ENCODE measurements at regions not wholly inside any gene's neighbourhood (a gene's known extent, or its start where the extent isn't known, plus 50 kb on each side); places are given as distances from the start of the nearest gene placed in this dataset.

- DNase-seq: no peak
- H3K27me3 ChIP-seq (ENCODE audit: insufficient read depth, low read depth, severe bottlenecking): no peaks in the 10 kb centered on the region
These were observed 459.4 kb downstream of the ETNK1 start for GRCh38 chr12:23084236-23084995.

DNA sequence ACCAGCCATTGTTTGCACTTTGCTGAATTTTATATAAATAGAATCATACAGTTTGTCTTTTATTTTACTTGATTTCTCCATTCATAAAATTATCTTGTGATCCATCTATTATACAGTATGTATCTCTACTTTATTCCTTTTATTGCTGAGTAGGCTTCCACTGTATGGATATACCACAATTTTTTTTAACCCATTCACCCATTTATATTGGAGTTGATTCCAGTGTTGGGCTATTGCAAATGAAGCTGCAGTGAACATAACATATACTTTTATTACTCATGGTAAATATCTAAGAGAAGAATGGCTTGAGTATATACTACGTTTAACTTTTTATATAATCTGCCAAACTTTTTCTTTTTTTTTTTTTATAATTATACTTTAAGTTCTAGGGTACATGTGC, 463.6 kb downstream of the ETNK1 start:
- H3K36me3 ChIP-seq: no peaks in the 10 kb centered on the region
- no peaks in the 10 kb centered on the region for H3K27me3 ChIP-seq (ENCODE audit: insufficient read depth, low read depth, severe bottlenecking)
- no peaks in the 10 kb centered on the region for H3K9me3 ChIP-seq (ENCODE audit: severe bottlenecking)
- TF ChIP-seq, protein P1, sequence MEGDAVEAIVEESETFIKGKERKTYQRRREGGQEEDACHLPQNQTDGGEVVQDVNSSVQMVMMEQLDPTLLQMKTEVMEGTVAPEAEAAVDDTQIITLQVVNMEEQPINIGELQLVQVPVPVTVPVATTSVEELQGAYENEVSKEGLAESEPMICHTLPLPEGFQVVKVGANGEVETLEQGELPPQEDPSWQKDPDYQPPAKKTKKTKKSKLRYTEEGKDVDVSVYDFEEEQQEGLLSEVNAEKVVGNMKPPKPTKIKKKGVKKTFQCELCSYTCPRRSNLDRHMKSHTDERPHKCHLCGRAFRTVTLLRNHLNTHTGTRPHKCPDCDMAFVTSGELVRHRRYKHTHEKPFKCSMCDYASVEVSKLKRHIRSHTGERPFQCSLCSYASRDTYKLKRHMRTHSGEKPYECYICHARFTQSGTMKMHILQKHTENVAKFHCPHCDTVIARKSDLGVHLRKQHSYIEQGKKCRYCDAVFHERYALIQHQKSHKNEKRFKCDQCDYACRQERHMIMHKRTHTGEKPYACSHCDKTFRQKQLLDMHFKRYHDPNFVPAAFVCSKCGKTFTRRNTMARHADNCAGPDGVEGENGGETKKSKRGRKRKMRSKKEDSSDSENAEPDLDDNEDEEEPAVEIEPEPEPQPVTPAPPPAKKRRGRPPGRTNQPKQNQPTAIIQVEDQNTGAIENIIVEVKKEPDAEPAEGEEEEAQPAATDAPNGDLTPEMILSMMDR (IDR thresholded peaks at IDR 0.05; ENCODE audit: low read depth, low read length): no peak
- H3K27ac ChIP-seq: no peak overlapping the region
- no peak for DNase-seq
- H3K4me3 ChIP-seq (ENCODE audit: low read depth, low read length): no peak overlapping the region

More at GRCh38 chr12:23084236-23084995, 459.4 kb downstream of the ETNK1 start:
- TF ChIP-seq, protein P1 (IDR thresholded peaks at IDR 0.05; ENCODE audit: low read depth, low read length): no peak
- no peak overlapping the region for H3K27ac ChIP-seq
- H3K36me3 ChIP-seq: no peaks in the 10 kb centered on the region
- no peak overlapping the region for H3K4me3 ChIP-seq (ENCODE audit: low read depth, low read length)
- no peaks in the 10 kb centered on the region for H3K9me3 ChIP-seq (ENCODE audit: severe bottlenecking)

GRCh38 chr12:23093488-23093887, 468.5 kb downstream of the ETNK1 start:
- Histone ChIP-seq H3K4me3 (ENCODE audit: low read depth, low read length) (no peak overlapping the region), H3K36me3 (no peaks in the 10 kb centered on the region), H3K27ac (no peak overlapping the region), H3K9me3 (ENCODE audit: severe bottlenecking) (no peaks in the 10 kb centered on the region), H3K27me3 (ENCODE audit: insufficient read depth, low read depth, severe bottlenecking) (no peaks in the 10 kb centered on the region)
- TF ChIP-seq, protein P1 (IDR thresholded peaks at IDR 0.05; ENCODE audit: low read depth, low read length): no peak
- DNase-seq: no peak

DNA sequence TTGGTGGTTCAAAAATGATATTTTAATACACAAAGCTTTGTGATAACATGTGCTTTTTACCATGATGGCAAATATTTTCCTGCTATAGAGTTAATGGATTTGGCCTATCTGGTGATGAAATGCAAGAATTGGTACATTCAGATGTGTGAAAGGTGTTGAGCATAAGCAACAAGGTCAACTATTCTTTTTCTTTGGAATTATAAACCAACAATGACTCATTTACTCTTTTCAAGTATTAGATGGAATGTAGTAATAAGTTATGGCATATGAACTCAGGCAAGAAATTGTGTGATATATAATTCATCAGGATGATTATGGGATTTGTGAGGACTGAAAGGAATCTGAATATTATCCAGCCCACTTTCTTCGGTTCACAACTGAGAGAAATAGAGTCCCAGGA, 471.4 kb downstream of the ETNK1 start:
- no peaks in the 10 kb centered on the region for H3K9me3 ChIP-seq (ENCODE audit: severe bottlenecking)
- no peak overlapping the region for H3K4me3 ChIP-seq (ENCODE audit: low read depth, low read length)
- H3K27me3 ChIP-seq (ENCODE audit: insufficient read depth, low read depth, severe bottlenecking): no peaks in the 10 kb centered on the region
- TF ChIP-seq, protein P1 (IDR thresholded peaks at IDR 0.05; ENCODE audit: low read depth, low read length): no peak
- H3K36me3 ChIP-seq: no peaks in the 10 kb centered on the region
- no peak for DNase-seq
- H3K27ac ChIP-seq: no peak overlapping the region

- TF ChIP-seq, protein P1 (IDR thresholded peaks at IDR 0.05; ENCODE audit: low read depth, low read length): no peak
- Histone ChIP-seq H3K27me3 (ENCODE audit: insufficient read depth, low read depth, severe bottlenecking) (no peaks in the 10 kb centered on the region), H3K27ac (no peak overlapping the region), H3K36me3 (no peaks in the 10 kb centered on the region), H3K9me3 (ENCODE audit: severe bottlenecking) (no peaks in the 10 kb centered on the region), H3K4me3 (ENCODE audit: low read depth, low read length) (no peak overlapping the region)
- DNase-seq: no peak
These were observed 473.1 kb downstream of the ETNK1 start for GRCh38 chr12:23098110-23098509.

GRCh38 chr12:23098517-23098916, 473.5 kb downstream of the ETNK1 start:
- no peak for DNase-seq
- TF ChIP-seq, protein P1 (IDR thresholded peaks at IDR 0.05; ENCODE audit: low read depth, low read length): no peak
- no peak overlapping the region for H3K27ac ChIP-seq

More at GRCh38 chr12:23098517-23098916, 473.5 kb downstream of the ETNK1 start:
- no peaks in the 10 kb centered on the region for H3K36me3 ChIP-seq
- H3K27me3 ChIP-seq (ENCODE audit: insufficient read depth, low read depth, severe bottlenecking): no peaks in the 10 kb centered on the region
- no peak overlapping the region for H3K4me3 ChIP-seq (ENCODE audit: low read depth, low read length)
- no peaks in the 10 kb centered on the region for H3K9me3 ChIP-seq (ENCODE audit: severe bottlenecking)

Measured in WERI-Rb-1 (cell line).